Epithelial cell of esophagus (primary cell): ENCODE measurements at regions not wholly inside any gene's neighbourhood (a gene's known extent, or its start where the extent isn't known, plus 50 kb on each side); places are given as distances from the start of the nearest gene placed in this dataset.

Experiments
- DNase-seq: peaks from one replicate; pipeline ENCODE4 v3.0.0; 2010; ENCODE audit warnings: low read depth
- H3K4me3 ChIP-seq: 2 replicates; pipeline ENCODE4 v1.5.1; 2011; ENCODE audit warnings: mild to moderate bottlenecking, low read length, control low read depth
- CTCF ChIP-seq: IDR thresholded peaks from 2 replicates; pipeline ENCODE4 v1.5.1; 2011; ENCODE audit warnings: low read depth, mild to moderate bottlenecking, low read length, control low read depth, inconsistent platforms; ENCODE audit not compliant: insufficient read depth; ENCODE audit errors: missing control alignments

GRCh38 chr7:41910940-41911600 lies 208.2 kb upstream of the INHBA start:
- no peak overlapping the region for H3K4me3 ChIP-seq
- no peak for TF ChIP-seq CTCF
- DNase-seq, result peak; percentile 41

- TF ChIP-seq CTCF, result no peak
- H3K4me3 ChIP-seq, result no peak overlapping the region
- no peak for DNase-seq
Observed at GRCh38 chr7:41907444-41907843, 204.6 kb upstream of the INHBA start.

- no peak for DNase-seq
- no peak overlapping the region for H3K4me3 ChIP-seq
- TF ChIP-seq CTCF, result no peak
Observed at GRCh38 chr7:41900532-41900931, 197.6 kb upstream of the INHBA start.

GRCh38 chr7:41899823-41900433 lies 197.0 kb upstream of the INHBA start:
- H3K4me3 ChIP-seq, result no peak overlapping the region
- DNase-seq, result no peak
- TF ChIP-seq CTCF, result no peak

- TF ChIP-seq CTCF, result no peak
- H3K4me3 ChIP-seq, result no peak overlapping the region
- DNase-seq, result no peak
Observed at GRCh38 chr7:41893656-41894055, 190.8 kb upstream of the INHBA start.

GRCh38 chr7:41892356-41893100 lies 189.6 kb upstream of the INHBA start:
- TF ChIP-seq CTCF, result no peak
- DNase-seq, result no peak
- no peak overlapping the region for H3K4me3 ChIP-seq

GRCh38 chr7:41891950-41892349 lies 189.1 kb upstream of the INHBA start:
- no peak overlapping the region for H3K4me3 ChIP-seq
- no peak for TF ChIP-seq CTCF
- DNase-seq, result no peak
